ENCODE measurements at regions not wholly inside any gene's neighbourhood (a gene's known extent, or its start where the extent isn't known, plus 50 kb on each side); places are given as distances from the start of the nearest gene placed in this dataset.

GRCh38 chr10:113425008-113425407 lies 127.8 kb upstream of the HABP2 start:
- TF ChIP-seq FOXP2 (optimal IDR thresholded peaks at IDR 0.05; ENCODE audit: borderline replicate concordance, extremely low read depth, extremely low read length, insufficient read depth) = no peak

- TF ChIP-seq REST (IDR thresholded peaks at IDR 0.05; ENCODE audit: insufficient read depth in 1 of 2, low read depth in 2 of 2, low read length in 2 of 2) (no peak), SIN3A (IDR thresholded peaks at IDR 0.05; ENCODE audit: borderline replicate concordance, insufficient read depth, low read length) (no peak), POLR2AphosphoS5 (IDR thresholded peaks at IDR 0.05; ENCODE audit: low read depth, low read length) (no peak), FOXP2 (optimal IDR thresholded peaks at IDR 0.05; ENCODE audit: borderline replicate concordance, extremely low read depth, extremely low read length, insufficient read depth) (no peak), TAF1 (IDR thresholded peaks at IDR 0.05; ENCODE audit: borderline replicate concordance, insufficient read depth, low read length) (no peak)
Observed at GRCh38 chr10:113425541-113425951, 127.3 kb upstream of the HABP2 start.

- TF ChIP-seq TAF1 (IDR thresholded peaks at IDR 0.05; ENCODE audit: borderline replicate concordance, insufficient read depth, low read length) (no peak), FOXP2 (optimal IDR thresholded peaks at IDR 0.05; ENCODE audit: borderline replicate concordance, extremely low read depth, extremely low read length, insufficient read depth) (no peak), REST (IDR thresholded peaks at IDR 0.05; ENCODE audit: insufficient read depth in 1 of 2, low read depth in 2 of 2, low read length in 2 of 2) (no peak), SIN3A (IDR thresholded peaks at IDR 0.05; ENCODE audit: borderline replicate concordance, insufficient read depth, low read length) (no peak), POLR2AphosphoS5 (IDR thresholded peaks at IDR 0.05; ENCODE audit: low read depth, low read length) (no peak)
Observed at GRCh38 chr10:113426181-113426877, 126.5 kb upstream of the HABP2 start.

DNA sequence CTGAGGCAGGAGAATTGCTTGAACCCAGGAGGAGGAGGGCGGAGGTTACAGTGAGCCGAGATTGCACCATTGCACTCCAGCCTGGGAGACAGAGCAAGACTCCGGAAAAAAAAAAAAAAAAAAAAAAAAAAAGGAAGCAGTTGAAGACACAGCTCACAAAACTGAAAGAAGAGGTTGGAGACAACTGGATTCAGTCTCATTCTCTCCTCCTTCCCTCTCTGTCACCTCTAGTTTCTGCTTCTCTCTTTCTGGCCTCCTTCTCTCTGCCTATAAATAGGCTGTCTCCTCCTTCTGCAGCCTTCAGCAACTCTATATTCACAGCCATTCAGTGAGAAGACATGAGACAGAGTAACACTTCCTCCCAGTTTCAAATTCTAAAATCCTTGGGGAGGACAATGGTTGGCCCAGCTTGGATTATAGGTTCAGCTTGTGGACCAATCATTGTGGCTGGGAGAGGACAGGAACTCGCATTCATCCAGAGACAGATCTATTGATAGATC lies 125.6 kb upstream of the HABP2 start:
- no peak for TF ChIP-seq REST (IDR thresholded peaks at IDR 0.05; ENCODE audit: insufficient read depth in 1 of 2, low read depth in 2 of 2, low read length in 2 of 2)
- no peak for TF ChIP-seq TAF1 (IDR thresholded peaks at IDR 0.05; ENCODE audit: borderline replicate concordance, insufficient read depth, low read length)
- TF ChIP-seq SIN3A (IDR thresholded peaks at IDR 0.05; ENCODE audit: borderline replicate concordance, insufficient read depth, low read length) = no peak
- TF ChIP-seq POLR2AphosphoS5 (IDR thresholded peaks at IDR 0.05; ENCODE audit: low read depth, low read length) = no peak
- no peak for TF ChIP-seq FOXP2 (optimal IDR thresholded peaks at IDR 0.05; ENCODE audit: borderline replicate concordance, extremely low read depth, extremely low read length, insufficient read depth)

DNA sequence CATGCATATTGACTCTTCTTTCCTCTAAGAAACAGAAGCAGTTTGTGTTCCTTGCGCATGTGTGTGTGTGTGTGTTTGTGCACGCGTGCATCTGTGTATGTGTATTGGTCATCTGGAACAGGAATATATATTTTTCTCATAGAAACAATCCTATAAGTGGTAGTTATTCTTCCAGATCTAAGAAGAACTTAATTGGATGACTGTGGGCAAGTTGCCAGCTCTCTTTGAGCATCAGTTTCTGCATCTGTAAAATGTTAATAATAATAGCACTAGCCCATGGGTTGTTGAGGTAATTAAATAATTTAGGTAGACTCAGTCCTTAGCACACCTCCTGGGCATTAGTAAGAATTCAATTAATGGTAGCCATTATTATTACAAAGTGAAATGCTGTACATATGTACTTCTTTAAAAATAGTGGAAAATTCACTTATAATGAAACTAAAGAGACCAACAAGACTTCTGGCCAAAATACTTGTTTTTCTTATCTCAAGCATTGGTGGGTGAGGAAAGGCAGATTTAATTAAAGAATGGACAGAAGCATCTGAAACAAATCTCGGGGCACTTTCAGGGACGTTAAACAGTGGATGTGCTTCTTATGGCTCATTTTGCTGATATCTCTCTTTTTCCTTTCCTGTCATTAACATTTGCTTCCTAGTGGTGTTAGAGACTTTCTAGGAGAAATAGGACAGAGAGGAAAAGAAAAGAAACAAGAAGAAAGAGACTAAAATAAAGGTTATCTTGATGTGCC lies 124.9 kb upstream of the HABP2 start:
- TF ChIP-seq REST (IDR thresholded peaks at IDR 0.05; ENCODE audit: insufficient read depth in 1 of 2, low read depth in 2 of 2, low read length in 2 of 2) = no peak
- no peak for TF ChIP-seq POLR2AphosphoS5 (IDR thresholded peaks at IDR 0.05; ENCODE audit: low read depth, low read length)
- TF ChIP-seq TAF1 (IDR thresholded peaks at IDR 0.05; ENCODE audit: borderline replicate concordance, insufficient read depth, low read length) = no peak
- no peak for TF ChIP-seq SIN3A (IDR thresholded peaks at IDR 0.05; ENCODE audit: borderline replicate concordance, insufficient read depth, low read length)
- no peak for TF ChIP-seq FOXP2 (optimal IDR thresholded peaks at IDR 0.05; ENCODE audit: borderline replicate concordance, extremely low read depth, extremely low read length, insufficient read depth)

All from PFSK-1 (cell line).